Body of pancreas (tissue), 4 donors: ENCODE measurements at regions not wholly inside any gene's neighbourhood (a gene's known extent, or its start where the extent isn't known, plus 50 kb on each side); places are given as distances from the start of the nearest gene placed in this dataset.

Experiments
- POLR2A ChIP-seq, 3 donors: fragments of 450-650 bp; IDR thresholded peaks; one replicate each; pipeline ENCODE4 v1.6.1; 2016; ENCODE audit warnings: antibody characterized with exemption in 3 of 3, mild to moderate bottlenecking in 2 of 3
- TF ChIP-seq, protein P1 (sequence below), 7 experiments: fragments of 450-650 bp in 4 of 7; fragments of 200-600 bp in 3 of 7; sonication (generic) in 3 of 7; IDR thresholded peaks; one replicate each; pipeline ENCODE4 v1.5.1; 2016 to 2019; ENCODE audit warnings: antibody characterized with exemption in 7 of 7

GRCh38 chr10:118203461-118203860, 138.7 kb downstream of the FAM204A start:
- TF ChIP-seq, protein P1, sequence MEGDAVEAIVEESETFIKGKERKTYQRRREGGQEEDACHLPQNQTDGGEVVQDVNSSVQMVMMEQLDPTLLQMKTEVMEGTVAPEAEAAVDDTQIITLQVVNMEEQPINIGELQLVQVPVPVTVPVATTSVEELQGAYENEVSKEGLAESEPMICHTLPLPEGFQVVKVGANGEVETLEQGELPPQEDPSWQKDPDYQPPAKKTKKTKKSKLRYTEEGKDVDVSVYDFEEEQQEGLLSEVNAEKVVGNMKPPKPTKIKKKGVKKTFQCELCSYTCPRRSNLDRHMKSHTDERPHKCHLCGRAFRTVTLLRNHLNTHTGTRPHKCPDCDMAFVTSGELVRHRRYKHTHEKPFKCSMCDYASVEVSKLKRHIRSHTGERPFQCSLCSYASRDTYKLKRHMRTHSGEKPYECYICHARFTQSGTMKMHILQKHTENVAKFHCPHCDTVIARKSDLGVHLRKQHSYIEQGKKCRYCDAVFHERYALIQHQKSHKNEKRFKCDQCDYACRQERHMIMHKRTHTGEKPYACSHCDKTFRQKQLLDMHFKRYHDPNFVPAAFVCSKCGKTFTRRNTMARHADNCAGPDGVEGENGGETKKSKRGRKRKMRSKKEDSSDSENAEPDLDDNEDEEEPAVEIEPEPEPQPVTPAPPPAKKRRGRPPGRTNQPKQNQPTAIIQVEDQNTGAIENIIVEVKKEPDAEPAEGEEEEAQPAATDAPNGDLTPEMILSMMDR (IDR thresholded peaks at IDR 0.05) = no peak
- TF ChIP-seq POLR2A (IDR thresholded peaks at IDR 0.05) = no peak
